PFSK-1 (cell line): ENCODE measurements at regions not wholly inside any gene's neighbourhood (a gene's known extent, or its start where the extent isn't known, plus 50 kb on each side); places are given as distances from the start of the nearest gene placed in this dataset.

ENCODE experiments used
- FOXP2 ChIP-seq: optimal IDR thresholded peaks from 2 replicates; pipeline ENCODE3; 2011; ENCODE audit warnings: borderline replicate concordance, control low read depth, inconsistent platforms; ENCODE audit not compliant: insufficient read depth; ENCODE audit errors: extremely low read length, extremely low read depth
- POLR2AphosphoS5 ChIP-seq: IDR thresholded peaks from 2 replicates; pipeline ENCODE4 v1.6.1; 2012; ENCODE audit warnings: low read depth, mild to moderate bottlenecking, control low read depth, low read length, moderate library complexity
- SIN3A ChIP-seq: IDR thresholded peaks from 2 replicates; pipeline ENCODE4 v1.6.1; 2012; ENCODE audit warnings: mild to moderate bottlenecking, low read length, moderate library complexity, borderline replicate concordance; ENCODE audit not compliant: insufficient read depth
- TAF1 ChIP-seq: IDR thresholded peaks from 2 replicates; pipeline ENCODE4 v1.6.1; 2012; ENCODE audit warnings: low read length, control low read depth, borderline replicate concordance; ENCODE audit not compliant: insufficient read depth
- TF ChIP-seq, protein P1 (sequence below), 2 experiments: IDR thresholded peaks; 2 replicates each; pipeline versions ENCODE4 v1.6.1 to v1.8.0; 2011 to 2012; ENCODE audit warnings: low read depth in 2 of 2, low read length in 2 of 2, control low read depth in 1 of 2, inconsistent platforms in 1 of 2, mild to moderate bottlenecking in 1 of 2, moderate library complexity in 1 of 2; ENCODE audit not compliant: insufficient read depth in 1 of 2

DNA sequence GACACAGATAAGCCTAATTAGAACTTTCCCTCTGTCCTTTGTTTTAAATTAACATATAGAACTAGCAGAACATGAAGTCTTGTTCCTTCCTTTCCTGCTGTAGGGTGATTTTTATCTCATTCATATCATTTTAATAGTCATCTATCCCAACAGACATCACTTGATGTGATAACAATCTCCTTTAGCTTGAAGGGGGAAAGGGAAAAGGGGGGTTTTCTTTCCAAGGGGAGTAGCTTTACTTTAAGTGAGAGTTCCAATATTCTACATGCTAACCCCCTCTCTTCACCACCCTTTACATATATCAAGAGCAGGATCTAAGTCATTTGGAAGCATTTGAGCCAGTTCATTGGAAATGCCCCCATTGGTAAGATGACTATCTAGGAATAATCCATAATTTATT lies 241.9 kb downstream of the HHIPL2 start:
- TF ChIP-seq FOXP2 = no peak
- no peak for TF ChIP-seq POLR2AphosphoS5

- TF ChIP-seq POLR2AphosphoS5 = no peak
- no peak for TF ChIP-seq SIN3A
- no peak for TF ChIP-seq TAF1
- TF ChIP-seq FOXP2 = no peak
- TF ChIP-seq, protein P1, sequence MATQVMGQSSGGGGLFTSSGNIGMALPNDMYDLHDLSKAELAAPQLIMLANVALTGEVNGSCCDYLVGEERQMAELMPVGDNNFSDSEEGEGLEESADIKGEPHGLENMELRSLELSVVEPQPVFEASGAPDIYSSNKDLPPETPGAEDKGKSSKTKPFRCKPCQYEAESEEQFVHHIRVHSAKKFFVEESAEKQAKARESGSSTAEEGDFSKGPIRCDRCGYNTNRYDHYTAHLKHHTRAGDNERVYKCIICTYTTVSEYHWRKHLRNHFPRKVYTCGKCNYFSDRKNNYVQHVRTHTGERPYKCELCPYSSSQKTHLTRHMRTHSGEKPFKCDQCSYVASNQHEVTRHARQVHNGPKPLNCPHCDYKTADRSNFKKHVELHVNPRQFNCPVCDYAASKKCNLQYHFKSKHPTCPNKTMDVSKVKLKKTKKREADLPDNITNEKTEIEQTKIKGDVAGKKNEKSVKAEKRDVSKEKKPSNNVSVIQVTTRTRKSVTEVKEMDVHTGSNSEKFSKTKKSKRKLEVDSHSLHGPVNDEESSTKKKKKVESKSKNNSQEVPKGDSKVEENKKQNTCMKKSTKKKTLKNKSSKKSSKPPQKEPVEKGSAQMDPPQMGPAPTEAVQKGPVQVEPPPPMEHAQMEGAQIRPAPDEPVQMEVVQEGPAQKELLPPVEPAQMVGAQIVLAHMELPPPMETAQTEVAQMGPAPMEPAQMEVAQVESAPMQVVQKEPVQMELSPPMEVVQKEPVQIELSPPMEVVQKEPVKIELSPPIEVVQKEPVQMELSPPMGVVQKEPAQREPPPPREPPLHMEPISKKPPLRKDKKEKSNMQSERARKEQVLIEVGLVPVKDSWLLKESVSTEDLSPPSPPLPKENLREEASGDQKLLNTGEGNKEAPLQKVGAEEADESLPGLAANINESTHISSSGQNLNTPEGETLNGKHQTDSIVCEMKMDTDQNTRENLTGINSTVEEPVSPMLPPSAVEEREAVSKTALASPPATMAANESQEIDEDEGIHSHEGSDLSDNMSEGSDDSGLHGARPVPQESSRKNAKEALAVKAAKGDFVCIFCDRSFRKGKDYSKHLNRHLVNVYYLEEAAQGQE (IDR thresholded peaks at IDR 0.05; ENCODE audit: insufficient read depth in 1 of 2, low read depth in 2 of 2, low read length in 2 of 2) = no peak
These were observed 246.3 kb downstream of the HHIPL2 start for GRCh38 chr1:222301652-222302051.

DNA sequence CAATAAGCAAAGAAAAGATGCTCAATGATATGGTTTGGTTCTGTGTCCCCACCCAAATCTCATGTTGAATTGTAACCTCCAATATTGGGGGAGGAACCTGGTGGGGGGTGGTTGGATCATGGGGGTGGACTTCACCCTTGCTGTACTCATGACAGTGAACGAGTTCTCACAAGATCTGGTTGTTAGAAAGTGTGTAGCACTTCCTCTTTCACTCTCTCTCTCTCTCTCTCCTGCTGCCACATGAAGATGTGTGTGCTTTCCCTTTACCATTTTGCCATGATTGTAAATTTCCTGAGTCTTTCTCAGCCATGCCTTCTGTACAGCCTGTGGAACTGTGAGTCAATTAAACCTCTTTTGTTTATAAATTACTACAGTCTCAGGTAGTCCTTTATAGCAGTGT lies 248.4 kb downstream of the HHIPL2 start:
- no peak for TF ChIP-seq SIN3A
- TF ChIP-seq POLR2AphosphoS5 = no peak
- TF ChIP-seq, protein P1 (IDR thresholded peaks at IDR 0.05; ENCODE audit: insufficient read depth in 1 of 2, low read depth in 2 of 2, low read length in 2 of 2) = no peak
- TF ChIP-seq FOXP2 = no peak
- TF ChIP-seq TAF1 = no peak

DNA sequence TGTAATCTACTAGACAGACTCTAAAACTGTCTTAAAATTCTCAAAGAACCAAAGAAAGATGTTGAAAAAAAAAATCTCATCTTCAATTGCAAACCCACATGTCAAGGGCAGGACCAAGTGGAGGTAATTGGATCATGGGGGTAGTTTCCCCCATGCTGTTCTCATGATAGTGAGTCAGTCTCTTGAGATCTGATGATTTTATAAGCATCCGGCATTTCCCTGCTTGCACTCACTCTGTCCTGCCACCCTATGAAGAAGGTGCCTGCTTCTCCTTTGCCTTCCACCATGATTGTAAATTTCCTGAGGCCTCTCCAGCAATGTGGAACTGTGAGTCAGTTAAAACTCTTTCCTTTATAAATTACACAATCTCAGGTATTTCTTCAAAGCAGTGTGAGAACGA lies 257.0 kb downstream of the HHIPL2 start:
- no peak for TF ChIP-seq TAF1

DNA sequence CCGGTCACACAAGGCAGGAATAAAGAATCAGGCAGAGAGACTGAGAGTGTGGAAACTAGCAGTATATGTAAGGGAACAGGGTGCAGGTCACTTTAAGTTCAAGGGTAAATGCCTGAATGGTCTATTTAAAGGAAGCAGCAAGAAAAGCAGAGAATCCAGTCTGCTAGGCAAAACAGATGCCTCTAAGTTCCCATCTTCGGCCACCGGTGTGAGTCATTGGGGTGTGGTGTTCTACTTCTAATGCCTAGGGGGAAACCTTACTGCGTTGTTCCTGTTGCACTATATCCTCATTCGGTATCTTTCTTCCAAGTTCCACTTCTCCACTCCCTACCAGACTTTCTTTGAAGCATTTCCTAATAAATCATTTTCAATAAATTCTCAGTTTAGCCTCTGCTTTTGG lies 259.9 kb downstream of the HHIPL2 start:
- TF ChIP-seq TAF1 = no peak
- no peak for TF ChIP-seq POLR2AphosphoS5
- TF ChIP-seq SIN3A = no peak
- TF ChIP-seq, protein P1 (IDR thresholded peaks at IDR 0.05; ENCODE audit: insufficient read depth in 1 of 2, low read depth in 2 of 2, low read length in 2 of 2) = no peak
- TF ChIP-seq FOXP2 = no peak

- TF ChIP-seq SIN3A (no peak), POLR2AphosphoS5 (no peak), FOXP2 (no peak), TAF1 (no peak)
- TF ChIP-seq, protein P1 (IDR thresholded peaks at IDR 0.05; ENCODE audit: insufficient read depth in 1 of 2, low read depth in 2 of 2, low read length in 2 of 2) = no peak
These were observed 261.9 kb downstream of the HHIPL2 start for GRCh38 chr1:222286011-222286410.
